NOMO-1 treated with dmso at 0.1 percent for 144 hours (cell line): ENCODE measurements at regions not wholly inside any gene's neighbourhood (a gene's known extent, or its start where the extent isn't known, plus 50 kb on each side); places are given as distances from the start of the nearest gene placed in this dataset.

ENCODE experiments used
- DNase-seq: peaks from one replicate; lab custom pipeline; 2025; ENCODE audit not compliant: unreplicated experiment; lab: John Stamatoyannopoulos, UW

DNA sequence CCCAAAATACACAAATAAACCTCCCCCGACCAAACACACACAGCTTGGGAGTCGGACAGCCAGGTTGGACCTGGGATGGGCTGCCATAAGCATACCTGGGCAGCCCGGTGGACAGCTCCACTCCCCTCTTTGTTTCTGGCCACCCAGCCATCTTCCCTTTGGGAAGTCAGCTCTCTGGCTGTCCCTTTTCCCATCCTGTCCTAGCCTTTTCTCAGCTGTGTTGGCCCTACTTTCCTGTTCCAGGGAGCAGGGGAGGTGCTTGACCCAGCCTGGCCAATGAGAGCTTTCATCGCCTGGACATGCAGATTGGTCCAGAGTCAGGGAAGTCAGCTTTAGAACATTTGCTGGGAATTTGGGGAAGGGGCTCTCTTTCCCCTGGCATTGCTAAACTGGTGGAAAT, 68.7 kb upstream of the NECTIN1 start:
- no peak for DNase-seq

GRCh38 chr11:119797123-119797611, 68.2 kb upstream of the NECTIN1 start:
- no peak for DNase-seq

- DNase-seq, result no peak
Measured at GRCh38 chr11:119796363-119797060, 67.5 kb upstream of the NECTIN1 start.

DNA sequence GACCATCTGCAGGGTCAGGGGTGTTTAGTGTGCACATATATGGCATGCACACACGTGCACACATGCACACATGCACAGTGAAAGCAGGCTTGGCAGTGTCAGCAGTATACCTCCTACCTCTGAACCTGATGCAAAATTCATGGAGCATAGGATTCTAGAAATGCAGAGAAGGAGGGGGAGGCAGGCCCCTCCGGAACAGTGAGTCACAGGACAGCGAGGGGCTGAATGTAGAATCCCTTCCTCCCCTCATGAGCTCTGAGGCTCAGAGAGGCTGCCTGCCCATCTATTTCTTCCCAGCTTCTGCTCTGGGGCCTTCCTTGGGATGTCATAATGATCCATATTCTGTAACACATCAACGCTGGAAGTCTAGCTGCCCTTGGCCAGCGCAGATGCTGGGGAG, 66.7 kb upstream of the NECTIN1 start:
- DNase-seq, result no peak

DNA sequence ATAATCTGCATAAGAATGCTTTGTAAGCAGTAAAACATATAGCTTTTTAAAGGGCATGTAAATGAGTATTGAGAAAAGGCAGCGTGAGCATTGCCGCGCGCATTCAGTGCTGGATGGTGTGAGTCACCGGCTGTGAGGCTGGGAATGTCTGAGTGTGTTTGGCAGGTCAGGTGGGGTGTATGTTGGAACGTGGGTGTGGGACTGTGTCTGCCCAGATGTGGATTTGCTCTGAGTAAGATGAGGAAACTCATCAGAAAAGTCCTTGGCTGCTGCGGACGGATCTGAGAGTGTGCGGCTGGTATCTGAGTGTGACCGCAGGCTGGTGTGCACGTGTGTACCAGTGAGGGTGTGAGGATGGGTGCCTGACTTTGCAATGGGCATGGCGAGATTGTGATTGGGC, 66.2 kb upstream of the NECTIN1 start:
- DNase-seq, result no peak

- DNase-seq, result no peak
Measured at GRCh38 chr11:119794756-119795155, 65.8 kb upstream of the NECTIN1 start.

DNA sequence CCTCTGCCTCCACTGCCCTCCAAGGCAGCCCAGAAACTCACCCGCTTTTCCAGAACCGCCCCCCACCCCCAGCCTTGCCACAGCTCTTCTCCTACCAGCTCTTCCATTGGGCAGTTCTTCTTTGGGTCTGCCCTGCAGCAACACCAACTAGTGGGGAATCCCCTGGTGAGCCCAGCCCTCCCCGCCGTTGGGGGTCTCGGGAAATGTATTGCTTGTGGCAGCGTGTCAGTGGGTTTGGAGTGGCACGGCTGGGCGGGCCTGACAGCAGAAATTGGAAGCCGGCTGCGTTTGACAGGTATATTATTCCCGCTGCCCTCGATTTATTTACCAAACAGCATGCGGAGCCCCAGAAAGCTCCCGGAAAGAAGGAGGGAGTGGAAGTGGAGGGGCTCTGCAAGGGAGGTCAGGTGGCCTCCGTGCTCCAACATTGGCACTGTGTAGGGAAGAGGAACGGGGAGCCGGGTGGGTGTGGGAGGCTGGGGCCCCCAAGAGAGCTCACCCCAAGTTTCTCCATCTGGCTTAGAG, 65.2 kb upstream of the NECTIN1 start:
- DNase-seq, result no peak

GRCh38 chr11:119793335-119793984, 64.5 kb upstream of the NECTIN1 start:
- DNase-seq, result no peak

- DNase-seq, result no peak
Measured at GRCh38 chr11:119791701-119792151, 62.7 kb upstream of the NECTIN1 start.

- DNase-seq, result no peak
Measured at GRCh38 chr11:119791047-119791446, 62.0 kb upstream of the NECTIN1 start.

DNA sequence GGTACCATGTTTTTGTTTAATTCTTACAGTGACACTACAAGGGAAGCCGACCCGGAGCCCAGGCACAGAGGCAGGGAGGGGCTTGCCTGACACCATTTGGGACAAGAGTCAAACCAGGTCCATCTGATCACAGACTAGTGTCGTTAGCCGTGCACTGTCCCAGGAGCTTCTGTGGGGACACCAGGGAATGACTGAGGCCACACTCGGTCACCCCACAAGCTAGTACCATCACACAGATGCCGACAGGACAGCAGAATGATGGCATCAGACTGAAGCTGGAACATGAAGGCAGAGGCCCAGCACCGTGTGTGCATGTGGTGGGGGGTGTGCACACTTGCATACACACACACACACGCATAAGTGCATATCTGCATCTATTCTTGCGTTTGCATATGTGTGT, 61.5 kb upstream of the NECTIN1 start:
- no peak for DNase-seq

DNA sequence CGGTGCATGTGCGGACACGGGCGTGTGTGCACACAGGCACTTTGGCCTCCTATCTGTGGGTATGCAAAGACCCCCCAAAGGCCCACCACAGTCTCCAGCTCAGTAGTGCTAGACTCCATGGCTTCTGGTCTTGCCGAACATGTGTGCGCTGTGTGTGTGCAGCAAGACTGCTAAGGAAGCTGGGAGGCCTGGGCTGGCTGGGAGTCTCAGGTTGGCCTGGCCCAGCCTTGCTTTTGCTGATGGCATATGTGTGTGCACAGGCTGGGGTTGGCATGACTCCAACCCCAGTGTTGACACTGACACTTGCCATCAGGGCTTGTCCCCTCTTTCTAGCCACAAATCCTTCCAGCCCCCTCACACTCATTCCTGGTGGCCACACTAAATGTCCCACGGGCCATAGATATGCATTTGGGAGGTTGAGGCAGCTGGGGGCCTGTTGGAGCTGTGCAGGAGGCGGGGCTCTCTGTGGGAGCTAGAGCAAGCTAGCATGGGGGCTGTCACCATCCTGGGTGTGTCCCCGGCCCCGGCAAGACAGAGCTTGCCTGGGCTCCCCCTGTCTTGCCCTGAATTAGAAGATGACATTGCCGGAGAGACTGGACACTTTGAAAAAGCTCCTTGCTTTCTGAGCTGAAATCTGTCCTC, 60.9 kb upstream of the NECTIN1 start:
- DNase-seq, result no peak

DNA sequence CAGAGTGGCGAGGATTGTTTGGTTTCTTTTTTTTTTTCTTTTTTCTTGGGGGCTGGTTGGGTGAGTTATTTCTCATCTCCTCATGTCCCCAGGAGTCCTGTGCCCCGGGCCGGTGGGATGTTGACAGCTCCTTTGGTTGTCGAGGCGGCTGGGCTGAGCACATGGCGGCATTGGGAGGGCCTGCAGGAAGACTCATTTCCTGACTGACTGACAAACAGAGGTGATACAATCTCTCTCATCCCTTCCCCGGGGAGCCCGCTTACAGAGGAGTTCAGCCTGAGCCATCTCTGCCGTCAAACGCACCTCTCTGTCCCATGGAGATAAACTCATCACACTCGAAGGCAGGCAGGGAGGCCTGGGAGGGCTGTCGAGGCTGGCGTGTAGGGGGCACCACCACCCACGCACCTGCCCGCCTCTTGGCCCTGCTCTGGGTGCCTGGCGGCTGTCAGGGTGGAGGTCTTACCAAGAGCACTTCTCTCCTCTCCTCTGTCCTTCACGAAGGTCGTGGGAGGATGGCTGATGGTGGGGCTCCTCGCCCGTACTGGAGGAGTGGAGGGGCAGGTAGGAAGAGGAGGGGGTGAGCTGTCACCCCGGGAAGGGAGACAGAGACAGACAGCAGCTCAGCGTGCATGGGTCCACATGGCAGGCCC, 60.0 kb upstream of the NECTIN1 start:
- DNase-seq, result no peak

GRCh38 chr11:119788096-119788883, 59.3 kb upstream of the NECTIN1 start:
- DNase-seq, result no peak

DNA sequence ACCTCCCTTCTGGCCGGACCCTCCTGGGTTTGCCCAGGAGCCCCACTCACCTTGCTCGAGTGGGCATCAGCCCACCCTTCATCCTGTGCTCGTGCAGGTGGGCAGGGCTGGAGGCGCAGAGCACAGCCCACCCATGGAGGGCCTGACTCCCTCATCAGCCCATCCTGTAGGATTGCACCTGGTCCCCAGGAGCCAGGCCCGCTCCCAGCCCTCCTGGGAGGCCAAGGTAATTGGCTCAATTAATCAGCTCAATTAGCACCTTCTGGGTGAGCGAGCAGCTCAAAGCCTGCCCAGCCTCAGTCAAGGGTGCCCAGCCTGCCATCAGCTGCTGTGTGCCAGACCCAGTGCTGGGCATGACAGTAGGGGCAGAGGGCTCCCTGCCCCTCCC, 58.1 kb upstream of the NECTIN1 start:
- no peak for DNase-seq

DNA sequence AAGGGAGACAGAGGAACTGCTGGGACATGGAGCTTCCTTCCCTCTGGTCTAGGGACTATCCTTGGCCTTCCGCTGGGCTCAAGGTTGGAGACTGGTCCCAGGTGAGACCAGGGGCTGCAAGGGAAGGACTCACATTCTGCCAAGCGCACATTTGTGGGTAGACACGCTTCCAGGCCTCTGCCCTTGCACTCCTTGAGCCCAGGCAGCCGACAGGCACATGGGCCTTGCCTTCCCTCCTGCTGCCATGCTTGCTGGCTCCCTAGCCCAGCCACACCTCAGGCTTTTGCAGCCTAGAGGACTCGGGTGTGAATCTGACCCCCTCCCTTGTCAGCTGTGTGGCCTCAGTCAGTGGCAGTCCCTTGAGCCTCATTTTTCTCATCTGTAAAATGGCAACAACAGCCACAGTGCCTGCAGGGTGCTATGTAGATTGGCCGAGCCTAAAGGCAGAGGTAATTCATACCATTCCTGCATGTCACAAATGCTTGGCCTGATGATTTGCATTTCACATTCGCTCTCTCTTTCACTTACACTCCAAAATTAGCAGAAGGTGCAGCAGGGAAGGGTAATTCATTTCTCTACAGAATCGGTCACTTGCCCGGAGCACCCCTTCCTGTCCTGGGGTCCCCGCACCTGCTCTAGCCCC, 57.6 kb upstream of the NECTIN1 start:
- no peak for DNase-seq

GRCh38 chr11:119785131-119785530, 56.1 kb upstream of the NECTIN1 start:
- DNase-seq, result no peak

GRCh38 chr11:119784421-119784820, 55.4 kb upstream of the NECTIN1 start:
- DNase-seq, result no peak

- no peak for DNase-seq
Measured at GRCh38 chr11:119783466-119784400, 54.7 kb upstream of the NECTIN1 start.
